H9 (cell line): ENCODE measurements at regions not wholly inside any gene's neighbourhood (a gene's known extent, or its start where the extent isn't known, plus 50 kb on each side); places are given as distances from the start of the nearest gene placed in this dataset.

Experiments
- DNase-seq: peaks from one replicate; pipeline ENCODE4 v3.0.0-alpha.2; 2017
- H2AFZ ChIP-seq: one replicate; pipeline ENCODE4 v1.6.1; 2013; ENCODE audit warnings: mild to moderate bottlenecking, low read length, control low read depth, moderate library complexity
- H2AK5ac ChIP-seq: 2 replicates; pipeline ENCODE4 v1.6.1; 2013; ENCODE audit warnings: low read length, control low read depth, mixed read lengths; ENCODE audit not compliant: insufficient read length
- H2BK120ac ChIP-seq: one replicate; pipeline ENCODE4 v1.6.1; 2013; ENCODE audit warnings: low read depth, mild to moderate bottlenecking, low read length, control low read depth, inconsistent platforms; ENCODE audit not compliant: poor library complexity, severe bottlenecking
- H2BK12ac ChIP-seq: 2 replicates; pipeline ENCODE4 v1.6.1; 2013; ENCODE audit warnings: low read length, control low read depth, mixed read lengths, low read depth; ENCODE audit not compliant: insufficient read length
- H2BK15ac ChIP-seq: 2 replicates; pipeline ENCODE4 v1.6.1; 2013; ENCODE audit warnings: low read depth, low read length, control low read depth
- H2BK20ac ChIP-seq: one replicate; pipeline ENCODE4 v1.6.1; 2013; ENCODE audit warnings: low read depth, mild to moderate bottlenecking, low read length, control low read depth, inconsistent platforms; ENCODE audit not compliant: poor library complexity, severe bottlenecking
- H2BK5ac ChIP-seq: 2 replicates; pipeline ENCODE4 v1.6.1; 2013; ENCODE audit warnings: low read length, control low read depth, mixed read lengths; ENCODE audit not compliant: insufficient read length
- H3K14ac ChIP-seq: 2 replicates; pipeline ENCODE4 v1.6.1; 2013; ENCODE audit warnings: low read length, control low read depth; ENCODE audit not compliant: insufficient read depth
- H3K18ac ChIP-seq: 2 replicates; pipeline ENCODE4 v1.6.1; 2013; ENCODE audit warnings: low read depth, mild to moderate bottlenecking, mixed read lengths, low read length, control low read depth; ENCODE audit not compliant: insufficient read length
- H3K23ac ChIP-seq: 2 replicates; pipeline ENCODE4 v1.6.1; 2013; ENCODE audit warnings: low read length, control low read depth, mixed read lengths, low read depth; ENCODE audit not compliant: insufficient read length
- H3K23me2 ChIP-seq: 2 replicates; pipeline ENCODE4 v1.6.1; 2013; ENCODE audit warnings: low read depth, mild to moderate bottlenecking, mixed read lengths, low read length, control low read depth; ENCODE audit not compliant: insufficient read length, poor library complexity, severe bottlenecking
- H3K27ac ChIP-seq: 2 replicates; pipeline ENCODE4 v1.5.1; 2013; ENCODE audit warnings: low read length, control low read depth, mixed read lengths, low read depth; ENCODE audit not compliant: insufficient read length
- H3K27me3 ChIP-seq: 2 replicates; pipeline ENCODE4 v1.6.1; 2013; ENCODE audit warnings: low read length, control low read depth, inconsistent platforms; ENCODE audit not compliant: insufficient read depth
- H3K4ac ChIP-seq: 2 replicates; pipeline ENCODE4 v1.6.1; 2013; ENCODE audit warnings: low read depth, mild to moderate bottlenecking, control low read depth, inconsistent platforms, low read length, moderate library complexity
- H3K4me1 ChIP-seq: 2 replicates; pipeline ENCODE4 v1.6.1; 2013; ENCODE audit warnings: low read length, control low read depth, inconsistent platforms; ENCODE audit not compliant: insufficient read depth
- H3K4me2 ChIP-seq: 2 replicates; pipeline ENCODE4 v1.6.1; 2013; ENCODE audit warnings: low read length, control low read depth, mixed read lengths; ENCODE audit not compliant: insufficient read length, insufficient read depth
- H3K56ac ChIP-seq: 2 replicates; pipeline ENCODE4 v1.6.1; 2013; ENCODE audit warnings: low read depth, mild to moderate bottlenecking, mixed read lengths, low read length, control low read depth; ENCODE audit not compliant: insufficient read length
- H3K79me1 ChIP-seq: 2 replicates; pipeline ENCODE4 v1.6.1; 2013; ENCODE audit warnings: low read depth, mild to moderate bottlenecking, moderate library complexity, low read length, control low read depth, inconsistent platforms; ENCODE audit not compliant: insufficient read depth, poor library complexity, severe bottlenecking
- H3K79me2 ChIP-seq: 2 replicates; pipeline ENCODE4 v1.6.1; 2013; ENCODE audit warnings: low read length, control low read depth, inconsistent platforms; ENCODE audit not compliant: insufficient read depth
- H3K9ac ChIP-seq: 2 replicates; pipeline ENCODE4 v1.6.1; 2013; ENCODE audit warnings: low read length, control low read depth, mixed read lengths; ENCODE audit not compliant: insufficient read length; ENCODE audit errors: extremely low read depth
- H3K9me3 ChIP-seq: one replicate; pipeline ENCODE4 v1.6.1; 2013; ENCODE audit warnings: low read depth, low read length, inconsistent platforms; ENCODE audit not compliant: control insufficient read depth
- H3T11ph ChIP-seq: one replicate; pipeline ENCODE4 v1.6.1; 2013; ENCODE audit warnings: mild to moderate bottlenecking, low read length, control low read depth, inconsistent platforms
- H4K20me1 ChIP-seq: one replicate; pipeline ENCODE4 v1.6.1; 2013; ENCODE audit not compliant: control insufficient read depth, insufficient read length, insufficient read depth
- H4K5ac ChIP-seq: 2 replicates; pipeline ENCODE4 v1.6.1; 2013; ENCODE audit warnings: low read depth, mild to moderate bottlenecking, mixed read lengths, low read length, control low read depth; ENCODE audit not compliant: insufficient read length
- H4K8ac ChIP-seq: replicated peaks from 2 replicates; pipeline ENCODE4 v1.6.1; 2013; ENCODE audit warnings: low read length, control low read depth, mixed read lengths, low read depth; ENCODE audit not compliant: insufficient read length
- H4K91ac ChIP-seq: 2 replicates; pipeline ENCODE4 v1.6.1; 2013; ENCODE audit warnings: low read depth, mild to moderate bottlenecking, moderate library complexity, mixed read lengths, low read length, control low read depth; ENCODE audit not compliant: insufficient read length
- H3K27ac Mint-ChIP-seq, 3 experiments: 2 replicates in 2 of 3; 3 replicates in 1 of 3; pipeline ENCODE4 v1.8.0; 2020 to 2021; ENCODE audit warnings: mixed read lengths in 3 of 3, mild to moderate bottlenecking in 1 of 3, moderate library complexity in 1 of 3
- H3K27me3 Mint-ChIP-seq: 2 replicates; pipeline ENCODE4 v1.8.0; 2021; ENCODE audit warnings: low read depth, mild to moderate bottlenecking, moderate library complexity, mixed read lengths
- H3K36me3 Mint-ChIP-seq, 3 experiments: 2 replicates in 2 of 3; 3 replicates in 1 of 3; pipeline ENCODE4 v1.8.0; 2020 to 2021; ENCODE audit warnings: low read depth in 3 of 3, mixed read lengths in 3 of 3; ENCODE audit not compliant: insufficient read depth in 1 of 3
- H3K4me1 Mint-ChIP-seq, 2 experiments: 2 replicates each; pipeline ENCODE4 v1.8.0; 2020; ENCODE audit warnings: mixed read lengths in 2 of 2
- H3K4me3 Mint-ChIP-seq, 2 experiments: 2 replicates in 1 of 2; 3 replicates in 1 of 2; pipeline ENCODE4 v1.8.0; 2020 to 2021; ENCODE audit warnings: mild to moderate bottlenecking in 2 of 2, mixed read lengths in 2 of 2, moderate library complexity in 1 of 2
- H3K9me3 Mint-ChIP-seq, 2 experiments: 2 replicates in 1 of 2; 3 replicates in 1 of 2; pipeline ENCODE4 v1.8.0; 2020; ENCODE audit warnings: mild to moderate bottlenecking in 2 of 2, mixed read lengths in 2 of 2, moderate library complexity in 1 of 2
- CTCF ChIP-seq: fragments of 200-600 bp; sonication (generic); conservative IDR thresholded peaks from 3 replicates; pipeline ENCODE4 v1.8.0; 2021; ENCODE audit warnings: antibody characterized with exemption, mild to moderate bottlenecking
- whole genome bisulfite sequencing: extraction: QIAGEN DNeasy Blood & Tissue Kit; methylation state at CpG from one replicate; pipeline ENCODE4 v1.1.7; 2013; ENCODE audit warnings: missing lambda C conversion rate, low lambda C conversion rate, mixed read lengths; ENCODE audit not compliant: insufficient read length; ENCODE audit errors: extremely low coverage; 5-methylcytosine and 5-hydroxymethylcytosine counted together

GRCh38 chr1:226475142-226475511 lies 67.2 kb upstream of the PARP1 start:
- no peak overlapping the region for H2BK5ac ChIP-seq
- no peaks in the 10 kb centered on the region for H3K9me3 Mint-ChIP-seq
- no peak overlapping the region for H2AFZ ChIP-seq
- no peak overlapping the region for H3T11ph ChIP-seq
- H4K5ac ChIP-seq, result no peak overlapping the region
- H3K9ac ChIP-seq, result no peak overlapping the region
- no peaks in the 10 kb centered on the region for H3K9me3 ChIP-seq
- H3K27me3 Mint-ChIP-seq, result peaks cover 5% of the 10 kb centered on the region
- H3K79me2 ChIP-seq, result no peaks in the 10 kb centered on the region
- H2BK120ac ChIP-seq, result no peak overlapping the region
- H2BK12ac ChIP-seq, result no peak overlapping the region
- H3K79me1 ChIP-seq, result no peaks in the 10 kb centered on the region
- WGBS, result no CpG with 5 or more reads among the region's 6 CpGs
- H3K27ac Mint-ChIP-seq, result no peak overlapping the region
- H3K4me1 ChIP-seq, result peaks cover 2% of the 10 kb centered on the region; the same call in 1 of the 2 replicates
- H2AK5ac ChIP-seq, result no peak overlapping the region
- no peak overlapping the region for H2BK20ac ChIP-seq
- no peak overlapping the region for H3K4ac ChIP-seq
- TF ChIP-seq CTCF, result no peak
- H3K4me2 ChIP-seq, result no peak overlapping the region
- H3K23me2 ChIP-seq, result no peaks in the 10 kb centered on the region
- H3K18ac ChIP-seq, result no peak overlapping the region
- H4K91ac ChIP-seq, result no peak overlapping the region
- no peak overlapping the region for H3K23ac ChIP-seq
- no peaks in the 10 kb centered on the region for H3K27me3 ChIP-seq
- no peak overlapping the region for H3K56ac ChIP-seq
- no peak overlapping the region for H3K14ac ChIP-seq
- no peak for DNase-seq
- H3K4me1 Mint-ChIP-seq, result peaks cover 15 to 19% of the 10 kb centered on the region in 2 experiments
- H3K36me3 Mint-ChIP-seq, result no peaks in the 10 kb centered on the region
- no peak overlapping the region for H3K27ac ChIP-seq
- no peak overlapping the region for H3K4me3 Mint-ChIP-seq
- no peak overlapping the region for H4K8ac ChIP-seq
- no peak overlapping the region for H2BK15ac ChIP-seq
- no peaks in the 10 kb centered on the region for H4K20me1 ChIP-seq
